GM23338 (cell line): ENCODE measurements at regions not wholly inside any gene's neighbourhood (a gene's known extent, or its start where the extent isn't known, plus 50 kb on each side); places are given as distances from the start of the nearest gene placed in this dataset.

ENCODE experiments used
- ATAC-seq: fragments of 200-7000 bp; cut with Tn5 transposase; 3 replicates; pipeline ENCODE4 v1.9.1; 2020
- DNase-seq: peaks from one replicate; pipeline ENCODE4 v3.0.0-alpha.2; 2015; ENCODE audit warnings: low spot score
- H2AFZ ChIP-seq: fragments of 200-600 bp; sonication (generic); 2 replicates; pipeline ENCODE4 v1.8.0; 2016; ENCODE audit warnings: antibody characterized with exemption, mild to moderate bottlenecking, moderate library complexity
- H3F3A ChIP-seq: fragments of 200-600 bp; sonication (generic); replicated peaks from 2 replicates; pipeline ENCODE4 v1.8.0; 2017; ENCODE audit warnings: antibody characterized with exemption, mixed run types, low read depth
- H3K27ac ChIP-seq: fragments of 200-600 bp; sonication (generic); 2 replicates; pipeline ENCODE4 v1.6.1; 2016; ENCODE audit warnings: low read depth
- H3K27me3 ChIP-seq: fragments of 200-600 bp; sonication (generic); 2 replicates; pipeline ENCODE4 v1.8.0; 2016; ENCODE audit warnings: mild to moderate bottlenecking, mixed run types, moderate library complexity; ENCODE audit not compliant: insufficient read depth
- H3K36me3 ChIP-seq: fragments of 200-600 bp; sonication (generic); 2 replicates; pipeline ENCODE4 v1.8.0; 2016; ENCODE audit warnings: mild to moderate bottlenecking; ENCODE audit not compliant: insufficient read depth
- H3K4me1 ChIP-seq: fragments of 200-600 bp; sonication (generic); 2 replicates; pipeline ENCODE4 v1.8.0; 2016; ENCODE audit warnings: mild to moderate bottlenecking, moderate library complexity; ENCODE audit not compliant: insufficient read depth
- H3K4me2 ChIP-seq: fragments of 200-600 bp; sonication (generic); 2 replicates; pipeline ENCODE4 v1.7.1; 2017; ENCODE audit warnings: mixed run types
- H3K4me3 ChIP-seq: fragments of 200-600 bp; sonication (generic); 2 replicates; pipeline ENCODE4 v1.6.1; 2016; ENCODE audit warnings: mixed run types
- H3K79me2 ChIP-seq: fragments of 200-600 bp; sonication (generic); replicated peaks from 2 replicates; pipeline ENCODE4 v1.8.0; 2017; ENCODE audit warnings: mild to moderate bottlenecking; ENCODE audit not compliant: insufficient read depth
- H3K9me2 ChIP-seq: fragments of 200-600 bp; sonication (generic); 2 replicates; pipeline ENCODE4 v1.8.0; 2017; ENCODE audit not compliant: insufficient read depth
- H4K20me1 ChIP-seq: fragments of 200-600 bp; sonication (generic); replicated peaks from 2 replicates; pipeline ENCODE4 v1.8.0; 2017; ENCODE audit warnings: mild to moderate bottlenecking; ENCODE audit not compliant: insufficient read depth
- H3K27ac Mint-ChIP-seq: 2 replicates; pipeline ENCODE4 v1.8.0; 2020; ENCODE audit warnings: inconsistent platforms, mild to moderate bottlenecking, moderate library complexity, mixed read lengths
- H3K27me3 Mint-ChIP-seq: 3 replicates; pipeline ENCODE4 v1.8.0; 2022; ENCODE audit warnings: low read depth, mild to moderate bottlenecking, moderate library complexity, mixed read lengths, inconsistent platforms; ENCODE audit not compliant: insufficient read depth, poor library complexity
- H3K36me3 Mint-ChIP-seq: 3 replicates; pipeline ENCODE4 v1.8.0; 2021; ENCODE audit warnings: low read depth, mild to moderate bottlenecking, inconsistent platforms, moderate library complexity, mixed read lengths
- H3K4me1 Mint-ChIP-seq: 3 replicates; pipeline ENCODE4 v1.8.0; 2020; ENCODE audit warnings: mild to moderate bottlenecking, inconsistent platforms, mixed read lengths
- H3K4me3 Mint-ChIP-seq: 3 replicates; pipeline ENCODE4 v1.8.0; 2021; ENCODE audit warnings: moderate library complexity, mild to moderate bottlenecking, inconsistent platforms, mixed read lengths
- H3K9me3 Mint-ChIP-seq: 3 replicates; pipeline ENCODE4 v1.8.0; 2020; ENCODE audit warnings: moderate library complexity, mild to moderate bottlenecking, inconsistent platforms, mixed read lengths
- CREB1 ChIP-seq: fragments of 250-450 bp; sonication (Bioruptor Pico); IDR thresholded peaks from 2 replicates; pipeline ENCODE4 v1.5.0; 2020; ENCODE audit warnings: low read depth, mild to moderate bottlenecking, moderate library complexity
- CTCF ChIP-seq, 2 experiments: fragments of 200-600 bp in 1 of 2; sonication (generic) in 1 of 2; conservative IDR thresholded peaks; 2 replicates each; pipeline versions ENCODE4 v1.5.1 to v1.6.1; 2016 to 2017; ENCODE audit warnings: antibody characterized with exemption in 2 of 2, low read depth in 2 of 2, mild to moderate bottlenecking in 2 of 2, moderate library complexity in 1 of 2
- ETS1 ChIP-seq: IDR thresholded peaks from 2 replicates; pipeline ENCODE4 v1.6.1; 2016; ENCODE audit warnings: antibody characterized with exemption
- EZH2 ChIP-seq: fragments of 200-600 bp; sonication (generic); IDR thresholded peaks from one replicate; pipeline ENCODE4 v1.8.0; 2017; ENCODE audit warnings: antibody characterized with exemption, mild to moderate bottlenecking, low read depth; ENCODE audit not compliant: unreplicated experiment
- EZH2phosphoT487 ChIP-seq: fragments of 200-600 bp; sonication (generic); IDR thresholded peaks from one replicate; pipeline ENCODE4 v1.8.1; 2018; ENCODE audit warnings: antibody characterized with exemption; ENCODE audit not compliant: unreplicated experiment
- JUNB ChIP-seq: IDR thresholded peaks from one replicate; pipeline ENCODE4 v1.6.1; 2016; ENCODE audit warnings: antibody characterized with exemption; ENCODE audit not compliant: unreplicated experiment
- NANOG ChIP-seq: IDR thresholded peaks from 2 replicates; pipeline ENCODE4 v1.6.1; 2016; ENCODE audit warnings: antibody characterized with exemption, borderline replicate concordance
- POLR2AphosphoS5 ChIP-seq: IDR thresholded peaks from 2 replicates; pipeline ENCODE4 v1.6.1; 2016; ENCODE audit warnings: antibody characterized with exemption, low read depth
- REST ChIP-seq: IDR thresholded peaks from one replicate; pipeline ENCODE4 v1.6.1; 2018; ENCODE audit warnings: antibody characterized with exemption; ENCODE audit not compliant: unreplicated experiment
- STAT1 ChIP-seq: IDR thresholded peaks from one replicate; pipeline ENCODE4 v1.6.1; 2016; ENCODE audit warnings: antibody characterized with exemption; ENCODE audit not compliant: unreplicated experiment
- ZNF114 ChIP-seq: fragments of 250-450 bp; sonication (Bioruptor Pico); IDR thresholded peaks from 2 replicates; pipeline ENCODE4 v1.5.0; 2020; ENCODE audit warnings: mild to moderate bottlenecking, moderate library complexity
- ZNF331 ChIP-seq: fragments of 250-450 bp; sonication (Bioruptor Pico); IDR thresholded peaks from 2 replicates; pipeline ENCODE4 v1.5.0; 2020; ENCODE audit warnings: low read depth, mild to moderate bottlenecking, moderate library complexity
- ZNF462 ChIP-seq: fragments of 250-450 bp; sonication (Bioruptor Pico); IDR thresholded peaks from 2 replicates; pipeline ENCODE4 v1.5.0; 2020; ENCODE audit warnings: mild to moderate bottlenecking, moderate library complexity

GRCh38 chr2:128708106-128708816 is 389.6 kb upstream of the HS6ST1 start:
- peaks cover 57% of the 10 kb centered on the region for H3K9me3 Mint-ChIP-seq
- Histone ChIP-seq H2AFZ (no peak overlapping the region), H3K4me1 (no peaks in the 10 kb centered on the region), H3F3A (no peaks in the 10 kb centered on the region), H3K4me3 (no peak overlapping the region), H3K79me2 (no peaks in the 10 kb centered on the region), H3K27me3 (no peaks in the 10 kb centered on the region), H3K36me3 (peaks cover 5% of the 10 kb centered on the region; the same call in 1 of the 2 replicates), H3K4me2 (no peak overlapping the region), H3K27ac (no peak overlapping the region), H4K20me1 (no peaks in the 10 kb centered on the region), H3K9me2 (0 out of 2 replicates have a peak, but pooled peaks cover 8% of the 10 kb centered on the region)
- TF ChIP-seq CREB1 (CRISPR knock-in tag) (no peak), EZH2 (no peak), EZH2phosphoT487 (no peak), REST (no peak), JUNB (no peak), NANOG (no peak), STAT1 (no peak), POLR2AphosphoS5 (no peak), ZNF462 (no peak), CTCF (conservative IDR thresholded peaks at IDR 0.05; ENCODE audit: low read depth in 2 of 2) (no peak), ZNF114 (CRISPR knock-in tag) (no peak), ZNF331 (no peak), ETS1 (no peak)
- peaks cover 36% of the 10 kb centered on the region for H3K36me3 Mint-ChIP-seq
- no peak for DNase-seq
- H3K27me3 Mint-ChIP-seq = peaks cover 7% of the 10 kb centered on the region
- H3K4me1 Mint-ChIP-seq = no peaks in the 10 kb centered on the region
- no peak overlapping the region for H3K27ac Mint-ChIP-seq
- ATAC-seq = no peak
- H3K4me3 Mint-ChIP-seq = no peak overlapping the region
